AG04450 (cell line): ENCODE measurements at regions not wholly inside any gene's neighbourhood (a gene's known extent, or its start where the extent isn't known, plus 50 kb on each side); places are given as distances from the start of the nearest gene placed in this dataset.
"Not testable (repeated sequence)": the region's sequence is repeated elsewhere in the genome, so short reads cannot be mapped to it uniquely, and the experiment has no call there.

Experiments used
- CTCF ChIA-PET: fragments of 300-600, 350-600 bp; formaldehyde crosslinking; extraction: SDS; loops from one replicate; lab custom pipeline; 2022; ENCODE audit warnings: antibody characterized with exemption, inconsistent platforms; lab: Charles Lee
- POLR2A ChIA-PET: fragments of 350-600 bp; formaldehyde crosslinking; extraction: SDS; loops from one replicate; lab custom pipeline; 2021; ENCODE audit warnings: antibody characterized with exemption, inconsistent platforms; lab: Yijun Ruan, JAX
- DNase-seq: peaks from one replicate; pipeline ENCODE4 v3.0.0-alpha.2; 2011; ENCODE audit warnings: low read depth, low spot score
- H3K27ac ChIP-seq: one replicate; pipeline ENCODE4 v1.5.1; 2012; ENCODE audit warnings: low read depth, low read length, control low read depth
- H3K27me3 ChIP-seq: one replicate; pipeline ENCODE4 v1.6.0; 2012; ENCODE audit warnings: low read length; ENCODE audit not compliant: control insufficient read depth, insufficient read depth
- H3K4me3 ChIP-seq: 2 replicates; pipeline ENCODE4 v1.5.1; 2011; ENCODE audit warnings: mild to moderate bottlenecking, low read depth, low read length, control low read depth
- H3K9me3 ChIP-seq: 2 replicates; pipeline ENCODE4 v1.5.1; 2012; ENCODE audit warnings: low read length; ENCODE audit not compliant: control insufficient read depth, insufficient read depth
- TF ChIP-seq, protein P1 (sequence below): IDR thresholded peaks from 2 replicates; pipeline ENCODE4 v1.5.1; 2011; ENCODE audit warnings: low read depth, low read length, control low read depth, inconsistent platforms

GRCh38 chr5:159515197-159515596, 184.9 kb upstream of the IL12B start:
- TF ChIP-seq, protein P1, sequence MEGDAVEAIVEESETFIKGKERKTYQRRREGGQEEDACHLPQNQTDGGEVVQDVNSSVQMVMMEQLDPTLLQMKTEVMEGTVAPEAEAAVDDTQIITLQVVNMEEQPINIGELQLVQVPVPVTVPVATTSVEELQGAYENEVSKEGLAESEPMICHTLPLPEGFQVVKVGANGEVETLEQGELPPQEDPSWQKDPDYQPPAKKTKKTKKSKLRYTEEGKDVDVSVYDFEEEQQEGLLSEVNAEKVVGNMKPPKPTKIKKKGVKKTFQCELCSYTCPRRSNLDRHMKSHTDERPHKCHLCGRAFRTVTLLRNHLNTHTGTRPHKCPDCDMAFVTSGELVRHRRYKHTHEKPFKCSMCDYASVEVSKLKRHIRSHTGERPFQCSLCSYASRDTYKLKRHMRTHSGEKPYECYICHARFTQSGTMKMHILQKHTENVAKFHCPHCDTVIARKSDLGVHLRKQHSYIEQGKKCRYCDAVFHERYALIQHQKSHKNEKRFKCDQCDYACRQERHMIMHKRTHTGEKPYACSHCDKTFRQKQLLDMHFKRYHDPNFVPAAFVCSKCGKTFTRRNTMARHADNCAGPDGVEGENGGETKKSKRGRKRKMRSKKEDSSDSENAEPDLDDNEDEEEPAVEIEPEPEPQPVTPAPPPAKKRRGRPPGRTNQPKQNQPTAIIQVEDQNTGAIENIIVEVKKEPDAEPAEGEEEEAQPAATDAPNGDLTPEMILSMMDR, result no peak
- Histone ChIP-seq H3K9me3 (no peaks in the 10 kb centered on the region), H3K27ac (no peak overlapping the region), H3K27me3 (no peaks in the 10 kb centered on the region), H3K4me3 (no peak overlapping the region)
- CTCF ChIA-PET, result interaction anchor here (0.6 to 2.0 kb wide), 6 partner anchors 11 to 616 kb away, joined by 3 to 11 read pairs (median 4); no protein-coding TSS in a partner anchor
- POLR2A ChIA-PET, result interaction anchor here (0.6 to 0.7 kb wide), 2 partner anchors 117 to 494 kb away, joined by 5 to 11 read pairs; partner anchors contain the start of gene TTC1
- no peak for DNase-seq

DNA sequence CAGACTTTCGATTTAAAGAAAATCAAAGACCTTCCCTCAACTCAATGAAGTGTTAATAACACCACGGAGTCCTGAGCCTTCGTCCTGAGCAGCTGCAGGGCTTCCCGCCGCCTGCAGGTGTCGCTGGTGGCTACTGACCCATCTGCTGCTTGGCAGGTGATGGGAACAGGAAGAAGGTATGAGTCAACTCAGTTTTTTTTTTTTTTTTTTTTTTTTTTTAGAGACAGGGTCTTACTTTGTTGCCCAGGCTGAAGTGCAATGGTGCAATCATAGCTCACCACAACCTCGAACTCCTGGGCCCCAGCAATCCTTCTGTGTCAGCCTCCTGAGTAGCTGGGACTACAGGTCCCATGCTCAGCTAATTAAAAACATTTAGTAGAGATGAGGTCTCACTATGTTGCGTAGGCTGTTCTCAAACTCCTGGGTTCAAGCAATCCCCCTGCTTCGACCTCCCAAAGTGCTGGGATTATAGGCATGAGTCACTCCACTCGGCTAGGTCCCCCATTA, 185.7 kb upstream of the IL12B start:
- H3K4me3 ChIP-seq, result no peak overlapping the region
- ChIA-PET POLR2A (interaction anchor here (0.6 to 0.7 kb wide), 3 partner anchors 40 to 493 kb away, joined by 4 to 11 read pairs (median 5); partner anchors contain the start of gene TTC1), CTCF (interaction anchor here (0.6 to 2.0 kb wide), 17 partner anchors 9 to 820 kb away, joined by 3 to 13 read pairs (median 4); no protein-coding TSS in a partner anchor)
- TF ChIP-seq, protein P1, result peak; percentile 76
- H3K27me3 ChIP-seq, result no peaks in the 10 kb centered on the region
- H3K9me3 ChIP-seq, result no peaks in the 10 kb centered on the region
- DNase-seq, result no peak
- no peak overlapping the region for H3K27ac ChIP-seq

- Histone ChIP-seq H3K27ac (no peak overlapping the region), H3K9me3 (no peaks in the 10 kb centered on the region), H3K4me3 (no peak overlapping the region), H3K27me3 (no peaks in the 10 kb centered on the region)
- ChIA-PET CTCF (interaction anchor here (1.6 kb wide), 1 partner anchor 12 kb away, joined by 5 read pairs; no protein-coding TSS in a partner anchor), POLR2A (no interaction called here)
- TF ChIP-seq, protein P1, result no peak
- DNase-seq, result no peak
Measured at GRCh38 chr5:159518371-159518770, 188.1 kb upstream of the IL12B start.

DNA sequence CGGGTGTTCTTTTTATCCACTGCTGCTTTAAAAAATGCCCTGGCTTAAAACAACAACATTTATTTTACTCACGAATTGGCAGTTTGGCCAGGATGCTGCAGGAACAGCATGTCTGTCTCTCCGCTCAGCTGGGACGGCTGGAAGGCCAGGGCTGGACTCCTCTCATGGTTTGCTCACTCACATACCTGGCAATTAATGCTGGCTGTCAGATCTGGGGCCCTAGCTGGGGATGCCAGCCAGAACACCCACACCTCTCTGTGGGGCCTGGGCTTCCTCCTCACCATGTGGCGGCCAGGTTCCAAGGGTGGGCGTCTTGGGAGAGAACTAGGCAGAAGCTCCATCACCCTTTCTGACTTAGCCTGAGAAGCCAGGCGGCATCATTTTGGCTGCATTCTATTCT, 189.1 kb upstream of the IL12B start:
- DNase-seq, result no peak
- ChIA-PET CTCF (no interaction called here), POLR2A (no interaction called here)
- TF ChIP-seq, protein P1, result no peak
- Histone ChIP-seq H3K27ac (no peak overlapping the region), H3K4me3 (no peak overlapping the region), H3K27me3 (no peaks in the 10 kb centered on the region), H3K9me3 (no peaks in the 10 kb centered on the region)

- Histone ChIP-seq H3K27ac (no peak overlapping the region), H3K27me3 (no peaks in the 10 kb centered on the region), H3K4me3 (no peak overlapping the region), H3K9me3 (no peaks in the 10 kb centered on the region)
- CTCF ChIA-PET, result no interaction called here
- no peak for DNase-seq
- POLR2A ChIA-PET, result no interaction called here
- TF ChIP-seq, protein P1, result no peak
Measured at GRCh38 chr5:159522841-159523240, 192.6 kb upstream of the IL12B start.

DNA sequence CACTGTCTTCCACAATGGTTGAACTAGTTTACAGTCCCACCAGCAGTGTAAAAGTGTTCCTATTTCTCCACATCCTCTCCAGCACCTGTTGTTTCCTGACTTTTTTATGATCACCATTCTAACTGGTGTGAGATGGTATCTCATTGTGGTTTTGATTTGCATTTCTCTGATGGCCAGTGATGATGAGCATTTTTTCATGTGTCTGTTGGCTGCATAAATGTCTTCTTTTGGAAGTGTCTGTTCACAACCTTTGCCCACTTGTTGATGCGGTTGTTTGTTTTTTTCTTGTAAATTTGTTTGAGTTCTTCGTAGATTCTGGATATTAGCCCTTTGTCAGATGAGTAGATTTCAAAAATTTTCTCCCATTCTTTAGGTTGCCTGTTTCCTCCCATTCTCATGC, 194.0 kb upstream of the IL12B start:
- POLR2A ChIA-PET, result not testable (repeated sequence)

More for the DNA sequence above, 194.0 kb upstream of the IL12B start:
- H3K27ac ChIP-seq, DNase-seq, H3K27me3 ChIP-seq, H3K4me3 ChIP-seq, CTCF ChIA-PET, H3K9me3 ChIP-seq: not testable (repeated sequence)
